K562 (cell line): ENCODE measurements at regions not wholly inside any gene's neighbourhood (a gene's known extent, or its start where the extent isn't known, plus 50 kb on each side); places are given as distances from the start of the nearest gene placed in this dataset.

Experiments
- BMI1 ChIP-seq: fragments of 150-350 bp; IDR thresholded peaks from 2 replicates; pipeline ENCODE4 v1.6.1; 2014; ENCODE audit warnings: low read length
- FUS ChIP-seq: fragments of 200-400 bp; formaldehyde crosslinking; optimal IDR thresholded peaks from 2 replicates; pipeline ENCODE3; 2017; ENCODE audit warnings: low read depth, low read length
- NKRF ChIP-seq: fragments of 450-650 bp; IDR thresholded peaks from 2 replicates; pipeline ENCODE4 v1.6.1; 2016; ENCODE audit warnings: borderline replicate concordance
- PATZ1 ChIP-seq: fragments of 250-450 bp; sonication (Bioruptor Pico); IDR thresholded peaks from 2 replicates; pipeline ENCODE4 v1.5.0; 2020; ENCODE audit warnings: mild to moderate bottlenecking, borderline replicate concordance
- PML ChIP-seq: IDR thresholded peaks from 2 replicates; pipeline ENCODE4 v1.6.1; 2012; ENCODE audit warnings: low read length, inconsistent platforms
- SP1 ChIP-seq: sonication (generic); formaldehyde crosslinking; IDR thresholded peaks from 2 replicates; pipeline ENCODE4 v1.8.1; 2022; ENCODE audit warnings: mild to moderate bottlenecking, missing genetic modification reagents
- STAT5A ChIP-seq: IDR thresholded peaks from 2 replicates; pipeline ENCODE4 v1.6.1; 2012; ENCODE audit warnings: low read length, inconsistent platforms, borderline replicate concordance
- TGIF2 ChIP-seq: sonication (generic); formaldehyde crosslinking; IDR thresholded peaks from 2 replicates; pipeline ENCODE4 v1.8.1; 2022; ENCODE audit warnings: mild to moderate bottlenecking, missing genetic modification reagents, moderate library complexity
- ZNF668 ChIP-seq: fragments of 250-450 bp; sonication (Bioruptor Pico); IDR thresholded peaks from 2 replicates; pipeline ENCODE4 v1.8.0; 2022; ENCODE audit warnings: mild to moderate bottlenecking, inconsistent platforms
- TF ChIP-seq, protein P1 (sequence below): fragments of 450-650 bp; IDR thresholded peaks from 2 replicates; pipeline ENCODE4 v1.6.1; 2016; ENCODE audit warnings: mild to moderate bottlenecking, moderate library complexity
- TF ChIP-seq, protein P2 (sequence below), 2 experiments: fragments of 200-800 bp in 1 of 2; sonication (Bioruptor generic) in 1 of 2; sonication (generic) in 1 of 2; formaldehyde crosslinking in 1 of 2; IDR thresholded peaks in 1 of 2; conservative IDR thresholded peaks in 1 of 2; 2 replicates each; pipeline versions ENCODE4 v1.5.0 to v1.6.1; 2016 to 2020; ENCODE audit warnings: missing compliant biosample characterization in 1 of 2, missing genetic modification characterization in 1 of 2, missing genetic modification reagents in 1 of 2

GRCh38 chr6:27140999-27141528 is 106.4 kb upstream of the PRSS16 start (continued):
- TF ChIP-seq, protein P1, sequence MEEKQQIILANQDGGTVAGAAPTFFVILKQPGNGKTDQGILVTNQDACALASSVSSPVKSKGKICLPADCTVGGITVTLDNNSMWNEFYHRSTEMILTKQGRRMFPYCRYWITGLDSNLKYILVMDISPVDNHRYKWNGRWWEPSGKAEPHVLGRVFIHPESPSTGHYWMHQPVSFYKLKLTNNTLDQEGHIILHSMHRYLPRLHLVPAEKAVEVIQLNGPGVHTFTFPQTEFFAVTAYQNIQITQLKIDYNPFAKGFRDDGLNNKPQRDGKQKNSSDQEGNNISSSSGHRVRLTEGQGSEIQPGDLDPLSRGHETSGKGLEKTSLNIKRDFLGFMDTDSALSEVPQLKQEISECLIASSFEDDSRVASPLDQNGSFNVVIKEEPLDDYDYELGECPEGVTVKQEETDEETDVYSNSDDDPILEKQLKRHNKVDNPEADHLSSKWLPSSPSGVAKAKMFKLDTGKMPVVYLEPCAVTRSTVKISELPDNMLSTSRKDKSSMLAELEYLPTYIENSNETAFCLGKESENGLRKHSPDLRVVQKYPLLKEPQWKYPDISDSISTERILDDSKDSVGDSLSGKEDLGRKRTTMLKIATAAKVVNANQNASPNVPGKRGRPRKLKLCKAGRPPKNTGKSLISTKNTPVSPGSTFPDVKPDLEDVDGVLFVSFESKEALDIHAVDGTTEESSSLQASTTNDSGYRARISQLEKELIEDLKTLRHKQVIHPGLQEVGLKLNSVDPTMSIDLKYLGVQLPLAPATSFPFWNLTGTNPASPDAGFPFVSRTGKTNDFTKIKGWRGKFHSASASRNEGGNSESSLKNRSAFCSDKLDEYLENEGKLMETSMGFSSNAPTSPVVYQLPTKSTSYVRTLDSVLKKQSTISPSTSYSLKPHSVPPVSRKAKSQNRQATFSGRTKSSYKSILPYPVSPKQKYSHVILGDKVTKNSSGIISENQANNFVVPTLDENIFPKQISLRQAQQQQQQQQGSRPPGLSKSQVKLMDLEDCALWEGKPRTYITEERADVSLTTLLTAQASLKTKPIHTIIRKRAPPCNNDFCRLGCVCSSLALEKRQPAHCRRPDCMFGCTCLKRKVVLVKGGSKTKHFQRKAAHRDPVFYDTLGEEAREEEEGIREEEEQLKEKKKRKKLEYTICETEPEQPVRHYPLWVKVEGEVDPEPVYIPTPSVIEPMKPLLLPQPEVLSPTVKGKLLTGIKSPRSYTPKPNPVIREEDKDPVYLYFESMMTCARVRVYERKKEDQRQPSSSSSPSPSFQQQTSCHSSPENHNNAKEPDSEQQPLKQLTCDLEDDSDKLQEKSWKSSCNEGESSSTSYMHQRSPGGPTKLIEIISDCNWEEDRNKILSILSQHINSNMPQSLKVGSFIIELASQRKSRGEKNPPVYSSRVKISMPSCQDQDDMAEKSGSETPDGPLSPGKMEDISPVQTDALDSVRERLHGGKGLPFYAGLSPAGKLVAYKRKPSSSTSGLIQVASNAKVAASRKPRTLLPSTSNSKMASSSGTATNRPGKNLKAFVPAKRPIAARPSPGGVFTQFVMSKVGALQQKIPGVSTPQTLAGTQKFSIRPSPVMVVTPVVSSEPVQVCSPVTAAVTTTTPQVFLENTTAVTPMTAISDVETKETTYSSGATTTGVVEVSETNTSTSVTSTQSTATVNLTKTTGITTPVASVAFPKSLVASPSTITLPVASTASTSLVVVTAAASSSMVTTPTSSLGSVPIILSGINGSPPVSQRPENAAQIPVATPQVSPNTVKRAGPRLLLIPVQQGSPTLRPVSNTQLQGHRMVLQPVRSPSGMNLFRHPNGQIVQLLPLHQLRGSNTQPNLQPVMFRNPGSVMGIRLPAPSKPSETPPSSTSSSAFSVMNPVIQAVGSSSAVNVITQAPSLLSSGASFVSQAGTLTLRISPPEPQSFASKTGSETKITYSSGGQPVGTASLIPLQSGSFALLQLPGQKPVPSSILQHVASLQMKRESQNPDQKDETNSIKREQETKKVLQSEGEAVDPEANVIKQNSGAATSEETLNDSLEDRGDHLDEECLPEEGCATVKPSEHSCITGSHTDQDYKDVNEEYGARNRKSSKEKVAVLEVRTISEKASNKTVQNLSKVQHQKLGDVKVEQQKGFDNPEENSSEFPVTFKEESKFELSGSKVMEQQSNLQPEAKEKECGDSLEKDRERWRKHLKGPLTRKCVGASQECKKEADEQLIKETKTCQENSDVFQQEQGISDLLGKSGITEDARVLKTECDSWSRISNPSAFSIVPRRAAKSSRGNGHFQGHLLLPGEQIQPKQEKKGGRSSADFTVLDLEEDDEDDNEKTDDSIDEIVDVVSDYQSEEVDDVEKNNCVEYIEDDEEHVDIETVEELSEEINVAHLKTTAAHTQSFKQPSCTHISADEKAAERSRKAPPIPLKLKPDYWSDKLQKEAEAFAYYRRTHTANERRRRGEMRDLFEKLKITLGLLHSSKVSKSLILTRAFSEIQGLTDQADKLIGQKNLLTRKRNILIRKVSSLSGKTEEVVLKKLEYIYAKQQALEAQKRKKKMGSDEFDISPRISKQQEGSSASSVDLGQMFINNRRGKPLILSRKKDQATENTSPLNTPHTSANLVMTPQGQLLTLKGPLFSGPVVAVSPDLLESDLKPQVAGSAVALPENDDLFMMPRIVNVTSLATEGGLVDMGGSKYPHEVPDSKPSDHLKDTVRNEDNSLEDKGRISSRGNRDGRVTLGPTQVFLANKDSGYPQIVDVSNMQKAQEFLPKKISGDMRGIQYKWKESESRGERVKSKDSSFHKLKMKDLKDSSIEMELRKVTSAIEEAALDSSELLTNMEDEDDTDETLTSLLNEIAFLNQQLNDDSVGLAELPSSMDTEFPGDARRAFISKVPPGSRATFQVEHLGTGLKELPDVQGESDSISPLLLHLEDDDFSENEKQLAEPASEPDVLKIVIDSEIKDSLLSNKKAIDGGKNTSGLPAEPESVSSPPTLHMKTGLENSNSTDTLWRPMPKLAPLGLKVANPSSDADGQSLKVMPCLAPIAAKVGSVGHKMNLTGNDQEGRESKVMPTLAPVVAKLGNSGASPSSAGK, result no peak
- TF ChIP-seq FUS (no peak), TGIF2 (CRISPR knock-in tag) (no peak), STAT5A (peak; percentile 1; the same call in 1 of the 2 replicates), SP1 (CRISPR knock-in tag) (peak; percentile 70; the same call in 1 of the 2 replicates), PATZ1 (CRISPR knock-in tag) (no peak), NKRF (no peak), ZNF668 (CRISPR knock-in tag) (no peak), BMI1 (no peak), PML (no peak)
- TF ChIP-seq, protein P2, sequence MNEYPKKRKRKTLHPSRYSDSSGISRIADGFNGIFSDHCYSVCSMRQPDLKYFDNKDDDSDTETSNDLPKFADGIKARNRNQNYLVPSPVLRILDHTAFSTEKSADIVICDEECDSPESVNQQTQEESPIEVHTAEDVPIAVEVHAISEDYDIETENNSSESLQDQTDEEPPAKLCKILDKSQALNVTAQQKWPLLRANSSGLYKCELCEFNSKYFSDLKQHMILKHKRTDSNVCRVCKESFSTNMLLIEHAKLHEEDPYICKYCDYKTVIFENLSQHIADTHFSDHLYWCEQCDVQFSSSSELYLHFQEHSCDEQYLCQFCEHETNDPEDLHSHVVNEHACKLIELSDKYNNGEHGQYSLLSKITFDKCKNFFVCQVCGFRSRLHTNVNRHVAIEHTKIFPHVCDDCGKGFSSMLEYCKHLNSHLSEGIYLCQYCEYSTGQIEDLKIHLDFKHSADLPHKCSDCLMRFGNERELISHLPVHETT (CRISPR knock-in tag; conservative IDR thresholded peaks at IDR 0.05 in 1 of 2, IDR thresholded peaks at IDR 0.05 in 1 of 2), result no peak
